ENCODE measurements at regions not wholly inside any gene's neighbourhood (a gene's known extent, or its start where the extent isn't known, plus 50 kb on each side); places are given as distances from the start of the nearest gene placed in this dataset.
A peak's percentile ranks its signal among the peaks of the same experiment; 100 is the strongest.

- TF ChIP-seq THAP8 (CRISPR knock-in tag; IDR thresholded peaks at IDR 0.05; ENCODE audit: borderline replicate concordance) (peak; percentile 97), ZNF205 (CRISPR knock-in tag; IDR thresholded peaks at IDR 0.05) (peak; percentile 98), CSRNP1 (CRISPR knock-in tag; IDR thresholded peaks at IDR 0.05) (peak; percentile 85), BRF2 (CRISPR knock-in tag; IDR thresholded peaks at IDR 0.05) (no peak), SNAPC5 (CRISPR knock-in tag; IDR thresholded peaks at IDR 0.05; ENCODE audit: borderline replicate concordance) (peak; percentile 98), MAZ (IDR thresholded peaks at IDR 0.05; ENCODE audit: borderline replicate concordance, low read depth, low read length) (no peak), MAZ (CRISPR knock-in tag; IDR thresholded peaks at IDR 0.05; ENCODE audit: low read depth) (peak; percentile 96), ZNF672 (CRISPR knock-in tag; IDR thresholded peaks at IDR 0.05) (0 out of 2 replicates have a peak, but pooled peaks have one; percentile 68), ZXDC (CRISPR knock-in tag; IDR thresholded peaks at IDR 0.05) (peak; percentile 99), ZNF382 (CRISPR knock-in tag; IDR thresholded peaks at IDR 0.05; ENCODE audit: borderline replicate concordance) (peak; percentile 48; the same call in 1 of the 2 replicates), AHDC1 (CRISPR knock-in tag; IDR thresholded peaks at IDR 0.05; ENCODE audit: borderline replicate concordance) (peak; percentile 76; the same call in 1 of the 2 replicates), NBN (conservative IDR thresholded peaks at IDR 0.05) (no peak), ZNF703 (CRISPR knock-in tag; IDR thresholded peaks at IDR 0.05; ENCODE audit: borderline replicate concordance) (peak; percentile 94; the same call in 1 of the 2 replicates)
Measured at GRCh38 chr11:70650075-70650909, 252.0 kb downstream of the CTTN start (continued).
